Natural killer cell (primary cell): ENCODE measurements at regions not wholly inside any gene's neighbourhood (a gene's known extent, or its start where the extent isn't known, plus 50 kb on each side); places are given as distances from the start of the nearest gene placed in this dataset.

ENCODE experiments used
- ATAC-seq, 3 donors: fragments of 150-1000 bp in 2 of 3; fragments of 200-7000 bp in 1 of 3; cut with Tn5 transposase; 1 replicate in 1 of 3; 2 replicates in 2 of 3; pipeline ENCODE4 v1.10.0; 2021; ENCODE audit warnings: mild to moderate bottlenecking in 2 of 3, moderate library complexity in 2 of 3
- DNase-seq, 2 donors: peaks; one replicate each; pipeline versions ENCODE4 v3.0.0 to v3.0.0-alpha.2; 2013 to 2021; ENCODE audit warnings: mixed read lengths in 1 of 2
- H3K27ac ChIP-seq: one replicate; pipeline ENCODE4 v1.5.1; 2013; ENCODE audit warnings: mild to moderate bottlenecking, low read length
- H3K27me3 ChIP-seq: one replicate; pipeline ENCODE4 v1.6.1; 2013; ENCODE audit warnings: low read length; ENCODE audit not compliant: control insufficient read depth, insufficient read depth
- H3K36me3 ChIP-seq: one replicate; pipeline ENCODE4 v1.6.1; 2013; ENCODE audit warnings: low read length; ENCODE audit not compliant: control insufficient read depth, insufficient read depth
- H3K4me1 ChIP-seq: one replicate; pipeline ENCODE4 v1.6.1; 2013; ENCODE audit warnings: low read length; ENCODE audit not compliant: control insufficient read depth, insufficient read depth
- H3K4me3 ChIP-seq: one replicate; pipeline ENCODE4 v1.5.1; 2013; ENCODE audit warnings: low read length
- H3K9me3 ChIP-seq: one replicate; pipeline ENCODE4 v1.6.1; 2013; ENCODE audit warnings: low read length; ENCODE audit not compliant: control insufficient read depth, insufficient read depth
- H3K27ac Mint-ChIP-seq, 2 donors: one replicate each; pipeline ENCODE4 v1.8.0; 2022; ENCODE audit warnings: mild to moderate bottlenecking in 2 of 2, mixed read lengths in 2 of 2, moderate library complexity in 1 of 2
- H3K27me3 Mint-ChIP-seq, 2 donors: one replicate each; pipeline ENCODE4 v1.8.0; 2022; ENCODE audit warnings: low read depth in 2 of 2, mixed read lengths in 2 of 2
- H3K36me3 Mint-ChIP-seq: one replicate; pipeline ENCODE4 v1.8.0; 2022; ENCODE audit warnings: mixed read lengths
- H3K4me1 Mint-ChIP-seq, 2 donors: one replicate each; pipeline ENCODE4 v1.8.0; 2022; ENCODE audit warnings: mixed read lengths in 2 of 2
- H3K4me3 Mint-ChIP-seq: one replicate; pipeline ENCODE4 v1.8.0; 2022; ENCODE audit warnings: mild to moderate bottlenecking, moderate library complexity, mixed read lengths
- H3K9me3 Mint-ChIP-seq, 2 donors: one replicate each; pipeline ENCODE4 v1.8.0; 2022; ENCODE audit warnings: mixed read lengths in 2 of 2
- CTCF ChIP-seq: fragments of 200-600 bp; IDR thresholded peaks from one replicate; pipeline ENCODE4 v1.8.0; 2022; ENCODE audit warnings: antibody characterized with exemption
- WGBS: methylation state at CpG from one replicate; pipeline ENCODE4 v1.1.7; 2013; ENCODE audit warnings: missing lambda C conversion rate; ENCODE audit not compliant: insufficient coverage; 5-methylcytosine and 5-hydroxymethylcytosine counted together
- intact Hi-C: fragments of 100-400 bp; cut with micrococcal nuclease; formaldehyde crosslinking; loops from one replicate; pipeline ENCODE4 v1.14.2; 2022

GRCh38 chr20:60180986-60181385, 222.8 kb downstream of the CDH26 start:
- Histone ChIP-seq H3K4me1 (no peaks in the 10 kb centered on the region), H3K27ac (no peak overlapping the region), H3K27me3 (no peaks in the 10 kb centered on the region), H3K4me3 (no peak overlapping the region), H3K9me3 (no peaks in the 10 kb centered on the region), H3K36me3 (no peaks in the 10 kb centered on the region)
- no peak overlapping the region for H3K4me3 Mint-ChIP-seq
- ATAC-seq (no peak), DNase-seq (no peak)
- 77% methylated on average over 4 of the region's 5 CpGs for WGBS
- intact Hi-C loops, result no loop called here
- H3K4me1 Mint-ChIP-seq, result peaks cover 0 to 3% of the 10 kb centered on the region in 2 donors
- no peaks in the 10 kb centered on the region for H3K27me3 Mint-ChIP-seq
- no peaks in the 10 kb centered on the region for H3K36me3 Mint-ChIP-seq
- TF ChIP-seq CTCF, result no peak
- no peaks in the 10 kb centered on the region for H3K9me3 Mint-ChIP-seq
- H3K27ac Mint-ChIP-seq, result no peak overlapping the region

GRCh38 chr20:60186412-60186811, 228.2 kb downstream of the CDH26 start:
- H3K27me3 ChIP-seq, result no peaks in the 10 kb centered on the region
- no peak overlapping the region for H3K4me3 ChIP-seq
- Mint-ChIP-seq H3K4me1 (peaks cover 6 to 29% of the 10 kb centered on the region in 2 donors), H3K36me3 (peaks cover 7% of the 10 kb centered on the region), H3K4me3 (no peak overlapping the region), H3K27ac (no peak overlapping the region), H3K9me3 (no peaks in the 10 kb centered on the region), H3K27me3 (no peaks in the 10 kb centered on the region)
- no peaks in the 10 kb centered on the region for H3K36me3 ChIP-seq
- intact Hi-C loops, result no loop called here
- no peaks in the 10 kb centered on the region for H3K9me3 ChIP-seq
- ATAC-seq (no peak), DNase-seq (no peak)
- TF ChIP-seq CTCF, result no peak
- 89% methylated on average over 3 of the region's 4 CpGs for WGBS
- H3K27ac ChIP-seq, result no peak overlapping the region
- no peaks in the 10 kb centered on the region for H3K4me1 ChIP-seq

GRCh38 chr20:60187683-60188082, 229.5 kb downstream of the CDH26 start:
- Mint-ChIP-seq H3K9me3 (no peaks in the 10 kb centered on the region), H3K27me3 (no peaks in the 10 kb centered on the region), H3K4me3 (no peak overlapping the region), H3K27ac (peak overlapping the region in 1 of 2 donors; percentile 6), H3K4me1 (peaks cover 6 to 29% of the 10 kb centered on the region in 2 donors), H3K36me3 (peaks cover 7% of the 10 kb centered on the region)
- Histone ChIP-seq H3K27ac (no peak overlapping the region), H3K4me3 (no peak overlapping the region), H3K9me3 (no peaks in the 10 kb centered on the region), H3K36me3 (no peaks in the 10 kb centered on the region), H3K27me3 (no peaks in the 10 kb centered on the region), H3K4me1 (no peaks in the 10 kb centered on the region)
- no peak for TF ChIP-seq CTCF
- no peak for ATAC-seq
- DNase-seq, result no peak
- intact Hi-C loops, result no loop called here

GRCh38 chr20:60191014-60191413, 232.8 kb downstream of the CDH26 start:
- H3K27me3 Mint-ChIP-seq, result no peaks in the 10 kb centered on the region
- WGBS, result 92% methylated on average over 3 of the region's 3 CpGs
- H3K27me3 ChIP-seq, result no peaks in the 10 kb centered on the region
- H3K36me3 Mint-ChIP-seq, result peaks cover 16% of the 10 kb centered on the region
- H3K4me1 Mint-ChIP-seq, result peaks cover 6 to 32% of the 10 kb centered on the region in 2 donors
- no peaks in the 10 kb centered on the region for H3K9me3 ChIP-seq
- no peak overlapping the region for H3K27ac Mint-ChIP-seq
- TF ChIP-seq CTCF, result no peak
- no peak overlapping the region for H3K27ac ChIP-seq
- ATAC-seq, result no peak
- no peak overlapping the region for H3K4me3 ChIP-seq
- intact Hi-C loops, result no loop called here
- no peaks in the 10 kb centered on the region for H3K36me3 ChIP-seq
- no peaks in the 10 kb centered on the region for H3K4me1 ChIP-seq
- DNase-seq, result no peak
- H3K9me3 Mint-ChIP-seq, result peaks cover 2 to 4% of the 10 kb centered on the region in 2 donors
- no peak overlapping the region for H3K4me3 Mint-ChIP-seq
